Hippocampal formation (tissue), 2 donors: ENCODE measurements at regions not wholly inside any gene's neighbourhood (a gene's known extent, or its start where the extent isn't known, plus 50 kb on each side); places are given as distances from the start of the nearest gene placed in this dataset.
"Not testable (repeated sequence)": the region's sequence is repeated elsewhere in the genome, so short reads cannot be mapped to it uniquely, and the experiment has no call there.

Experiments used
- DNase-seq, 2 donors: peaks; one replicate each; lab custom pipeline; 2025; lab: John Stamatoyannopoulos, UW

GRCh38 chr17:20941872-20942271 lies 100.9 kb downstream of the USP22 start:
- no peak for DNase-seq

- no peak for DNase-seq
Measured at GRCh38 chr17:20944014-20944865, 98.6 kb downstream of the USP22 start.

GRCh38 chr17:20947708-20948107 lies 95.1 kb downstream of the USP22 start:
- DNase-seq = not testable (repeated sequence)

GRCh38 chr17:20948984-20949777 lies 93.6 kb downstream of the USP22 start:
- DNase-seq = no peak
